Coronary artery (tissue), 2 donors: ENCODE measurements at regions not wholly inside any gene's neighbourhood (a gene's known extent, or its start where the extent isn't known, plus 50 kb on each side); places are given as distances from the start of the nearest gene placed in this dataset.

ENCODE experiments used
- DNase-seq: peaks from one replicate; pipeline ENCODE4 v3.0.0-alpha.2; 2017; ENCODE audit warnings: low spot score
- H3K27ac ChIP-seq, 2 donors: fragments of 200-600 bp; sonication (generic); one replicate each; pipeline ENCODE4 v1.5.1; 2016 to 2019
- H3K4me3 ChIP-seq: fragments of 200-600 bp; sonication (generic); 2 replicates; pipeline ENCODE4 v1.5.1; 2016; ENCODE audit warnings: mild to moderate bottlenecking, moderate library complexity
- TF ChIP-seq, protein P1 (sequence below): fragments of 200-600 bp; sonication (generic); IDR thresholded peaks from one replicate; pipeline ENCODE4 v1.5.1; 2019; ENCODE audit warnings: antibody characterized with exemption

DNA sequence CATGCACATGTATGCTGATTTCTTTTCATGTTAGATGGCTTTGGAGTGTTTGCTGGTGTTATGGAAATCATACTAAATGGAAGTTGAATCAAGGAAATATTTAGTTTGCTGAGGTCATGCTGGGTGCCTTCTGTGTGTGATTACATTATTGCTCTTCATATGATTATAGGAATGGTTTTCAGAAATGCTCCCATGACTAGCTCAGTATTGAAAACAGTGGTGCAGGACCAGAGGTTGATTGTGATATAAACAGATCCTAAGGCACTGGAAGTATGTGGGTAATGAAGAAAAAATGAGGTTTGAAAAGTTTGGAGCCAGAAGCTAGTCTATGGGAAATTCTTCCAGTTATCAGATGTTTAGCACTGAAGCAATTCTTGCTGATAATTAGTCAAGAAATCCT, 693.1 kb downstream of the UTRN start:
- Histone ChIP-seq H3K27ac (no peak overlapping the region), H3K4me3 (no peak overlapping the region)
- DNase-seq, result no peak
- TF ChIP-seq, protein P1, sequence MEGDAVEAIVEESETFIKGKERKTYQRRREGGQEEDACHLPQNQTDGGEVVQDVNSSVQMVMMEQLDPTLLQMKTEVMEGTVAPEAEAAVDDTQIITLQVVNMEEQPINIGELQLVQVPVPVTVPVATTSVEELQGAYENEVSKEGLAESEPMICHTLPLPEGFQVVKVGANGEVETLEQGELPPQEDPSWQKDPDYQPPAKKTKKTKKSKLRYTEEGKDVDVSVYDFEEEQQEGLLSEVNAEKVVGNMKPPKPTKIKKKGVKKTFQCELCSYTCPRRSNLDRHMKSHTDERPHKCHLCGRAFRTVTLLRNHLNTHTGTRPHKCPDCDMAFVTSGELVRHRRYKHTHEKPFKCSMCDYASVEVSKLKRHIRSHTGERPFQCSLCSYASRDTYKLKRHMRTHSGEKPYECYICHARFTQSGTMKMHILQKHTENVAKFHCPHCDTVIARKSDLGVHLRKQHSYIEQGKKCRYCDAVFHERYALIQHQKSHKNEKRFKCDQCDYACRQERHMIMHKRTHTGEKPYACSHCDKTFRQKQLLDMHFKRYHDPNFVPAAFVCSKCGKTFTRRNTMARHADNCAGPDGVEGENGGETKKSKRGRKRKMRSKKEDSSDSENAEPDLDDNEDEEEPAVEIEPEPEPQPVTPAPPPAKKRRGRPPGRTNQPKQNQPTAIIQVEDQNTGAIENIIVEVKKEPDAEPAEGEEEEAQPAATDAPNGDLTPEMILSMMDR, result no peak

DNA sequence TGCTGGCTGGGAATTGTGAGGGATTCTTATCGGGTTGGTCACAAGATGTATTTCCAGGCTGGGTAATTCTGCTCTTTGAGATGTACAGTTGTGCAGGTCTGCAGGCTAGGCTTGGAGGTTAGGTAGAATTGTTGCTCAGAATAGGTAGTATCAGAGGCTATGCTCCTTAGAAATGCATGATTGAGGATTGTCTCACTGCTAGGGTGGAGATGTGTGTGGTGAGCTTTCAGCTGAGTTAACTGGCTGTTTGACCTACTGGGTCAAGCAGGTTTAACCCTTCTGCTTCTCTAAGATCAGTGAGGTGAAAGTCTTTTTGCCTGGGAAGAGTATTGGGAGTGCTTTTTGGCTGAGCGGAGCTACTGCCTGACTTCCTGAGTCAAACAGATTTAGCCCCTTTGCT, 701.1 kb downstream of the UTRN start:
- TF ChIP-seq, protein P1, result no peak
- no peak overlapping the region for H3K27ac ChIP-seq
- H3K4me3 ChIP-seq, result no peak overlapping the region
- no peak for DNase-seq

DNA sequence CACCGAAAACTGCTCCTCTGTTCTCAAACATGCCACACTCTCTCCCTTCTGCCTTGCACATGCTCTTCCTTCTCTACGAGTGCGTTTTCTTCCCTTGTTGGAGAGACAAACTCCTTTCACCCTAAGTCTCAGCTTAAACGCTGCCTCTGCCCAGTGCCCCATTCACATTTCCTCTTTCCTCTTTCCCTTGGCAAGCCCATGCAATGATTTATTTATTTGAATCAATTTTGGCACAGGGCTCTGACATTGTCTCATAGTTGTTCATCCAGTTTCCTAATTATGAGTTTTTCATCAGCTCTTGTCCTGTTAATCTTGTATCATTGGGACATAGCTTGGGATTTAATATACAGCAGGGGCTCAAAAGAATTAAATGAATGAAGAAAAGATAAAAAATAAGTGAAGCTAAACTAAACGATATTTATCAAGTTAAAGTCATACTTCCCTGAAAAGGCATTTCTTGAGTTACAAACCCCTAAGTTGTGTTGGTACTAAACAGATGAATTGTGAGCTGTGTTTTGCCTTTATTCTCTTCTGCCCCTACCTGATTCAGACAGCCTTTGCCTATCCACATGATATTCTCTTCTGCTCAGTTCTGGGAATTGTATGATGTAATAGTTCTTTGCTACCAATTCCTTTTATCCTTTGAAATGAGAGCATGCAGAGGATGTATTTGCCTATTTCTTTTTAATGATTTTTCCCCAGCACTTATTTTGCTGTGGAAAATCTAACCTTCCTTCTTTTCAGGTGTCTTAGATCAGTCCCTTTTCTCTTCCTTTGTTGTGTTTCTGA, 704.4 kb downstream of the UTRN start:
- H3K4me3 ChIP-seq, result no peak overlapping the region
- DNase-seq, result no peak
- TF ChIP-seq, protein P1, result no peak
- no peak overlapping the region for H3K27ac ChIP-seq

DNA sequence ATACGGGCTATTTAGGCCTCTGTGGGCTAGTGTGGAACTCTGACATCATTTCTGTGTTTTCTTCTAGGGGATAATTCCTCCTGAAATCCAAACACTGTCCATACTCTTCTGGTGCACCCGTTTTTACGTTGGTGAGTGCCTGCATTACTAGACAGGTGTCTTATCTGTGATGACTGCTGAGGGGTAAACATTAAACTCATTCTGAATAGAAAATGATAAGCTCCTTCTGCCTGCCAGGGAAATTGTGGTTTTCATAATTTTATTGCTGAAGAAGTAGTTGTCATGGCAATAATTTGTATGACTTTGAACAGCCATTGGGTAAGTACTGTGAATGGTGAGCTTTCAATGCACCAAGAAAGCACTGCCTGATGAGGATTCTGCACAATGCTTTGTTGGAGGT, 705.6 kb downstream of the UTRN start:
- H3K4me3 ChIP-seq, result no peak overlapping the region
- no peak for DNase-seq
- no peak overlapping the region for H3K27ac ChIP-seq
- TF ChIP-seq, protein P1, result no peak

DNA sequence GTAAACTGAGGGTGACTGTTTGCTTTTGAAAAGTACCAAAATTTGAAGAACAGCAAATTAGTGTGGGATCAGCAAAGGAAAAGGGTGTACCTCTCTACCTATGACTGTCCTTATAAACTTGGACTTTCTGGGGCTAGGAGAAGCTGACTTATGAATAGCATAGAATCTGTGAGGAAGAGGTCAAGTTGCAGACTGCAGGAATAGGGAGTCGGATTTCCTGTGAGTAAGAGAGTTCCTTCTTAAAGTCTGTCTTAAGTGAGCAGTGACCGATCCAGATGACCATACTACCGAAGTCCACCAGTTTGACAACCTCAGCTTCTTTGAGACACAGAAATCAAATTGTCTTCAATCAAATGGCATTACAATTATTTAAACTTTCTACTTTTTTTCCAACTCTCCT, 708.7 kb downstream of the UTRN start:
- DNase-seq, result no peak
- no peak overlapping the region for H3K27ac ChIP-seq

DNA sequence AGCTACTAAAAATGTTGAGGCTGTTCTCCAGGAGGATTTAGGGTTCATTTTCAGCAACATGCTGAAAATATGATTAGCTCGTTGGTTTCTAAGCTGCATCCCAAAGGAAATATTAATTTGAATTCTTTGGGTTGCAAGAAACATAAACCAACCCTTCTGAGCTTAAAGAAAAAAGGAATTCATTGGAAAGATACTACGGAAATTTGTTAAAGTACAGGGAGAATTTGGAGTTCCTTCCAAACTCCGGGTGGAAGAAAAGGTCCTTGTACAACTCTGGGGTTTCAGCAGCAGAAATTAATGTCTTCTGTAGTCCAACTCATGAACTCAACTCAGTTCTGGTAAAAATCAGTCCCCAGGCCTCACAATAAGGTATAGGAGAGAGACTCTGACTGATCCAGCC, 712.9 kb downstream of the UTRN start:
- no peak overlapping the region for H3K27ac ChIP-seq
- TF ChIP-seq, protein P1, result no peak
- H3K4me3 ChIP-seq, result no peak overlapping the region
- no peak for DNase-seq

More for the DNA sequence above, 708.7 kb downstream of the UTRN start:
- no peak overlapping the region for H3K4me3 ChIP-seq
- TF ChIP-seq, protein P1, result no peak

DNA sequence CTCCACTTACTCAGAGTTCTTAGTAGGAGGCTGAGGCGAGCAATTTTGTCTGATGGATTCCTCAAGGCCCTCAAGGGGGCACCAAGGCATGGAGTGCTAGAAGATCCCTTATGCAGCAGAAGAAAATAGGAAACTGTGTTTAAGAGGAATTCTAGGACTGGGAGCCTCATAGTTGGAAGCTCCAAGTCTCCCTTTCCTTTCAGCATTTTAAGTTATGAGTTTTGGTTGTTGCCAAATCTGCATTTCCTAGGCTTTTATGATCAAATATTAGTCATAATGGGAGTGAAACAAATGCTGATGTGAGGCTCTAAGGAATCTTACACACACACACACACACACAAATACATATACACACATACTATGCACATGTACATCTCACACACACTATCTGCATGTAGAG, 714.0 kb downstream of the UTRN start:
- Histone ChIP-seq H3K27ac (no peak overlapping the region), H3K4me3 (no peak overlapping the region)
- TF ChIP-seq, protein P1, result no peak
- DNase-seq, result no peak
